GM18951 (cell line): ENCODE measurements at regions not wholly inside any gene's neighbourhood (a gene's known extent, or its start where the extent isn't known, plus 50 kb on each side); places are given as distances from the start of the nearest gene placed in this dataset.

Experiments
- POLR2A ChIP-seq: IDR thresholded peaks from 4 replicates; pipeline ENCODE4 v1.6.1; 2011; ENCODE audit warnings: mild to moderate bottlenecking; ENCODE audit not compliant: insufficient read length, insufficient read depth; ENCODE audit errors: extremely low read depth
- in situ Hi-C: fragments of 300-500 bp; cut with MboI; formaldehyde crosslinking; loops from one replicate; pipeline ENCODE4 v1.12.0; 2022; ENCODE audit warnings: low sequenced_read_pairs, mixed read lengths, inconsistent platforms; ENCODE audit not compliant: unreplicated experiment

GRCh38 chr5:170159947-170160346 is 54.2 kb downstream of the FOXI1 start:
- in situ Hi-C loops: no loop called here
- no peak for TF ChIP-seq POLR2A

DNA sequence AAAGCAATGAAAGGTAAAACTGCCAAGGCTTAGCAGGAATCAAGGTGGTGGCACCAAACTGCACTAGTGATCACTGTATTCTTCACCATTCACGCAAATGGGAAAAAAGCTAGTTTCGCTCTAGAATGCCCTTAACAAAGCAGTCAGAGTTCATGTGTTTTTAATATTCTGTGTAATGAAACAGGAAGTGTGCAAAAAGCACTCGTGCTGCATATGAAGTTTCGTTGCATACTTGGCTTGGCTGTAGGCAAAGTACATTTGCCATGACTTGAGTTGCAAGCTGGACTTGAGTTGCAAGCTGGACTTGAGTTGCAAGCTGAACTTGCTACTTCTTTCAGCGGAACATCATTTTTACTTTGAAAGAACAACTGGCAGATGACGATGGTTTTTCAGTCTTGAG is 55.4 kb downstream of the FOXI1 start:
- TF ChIP-seq POLR2A: no peak
- in situ Hi-C loops: no loop called here

DNA sequence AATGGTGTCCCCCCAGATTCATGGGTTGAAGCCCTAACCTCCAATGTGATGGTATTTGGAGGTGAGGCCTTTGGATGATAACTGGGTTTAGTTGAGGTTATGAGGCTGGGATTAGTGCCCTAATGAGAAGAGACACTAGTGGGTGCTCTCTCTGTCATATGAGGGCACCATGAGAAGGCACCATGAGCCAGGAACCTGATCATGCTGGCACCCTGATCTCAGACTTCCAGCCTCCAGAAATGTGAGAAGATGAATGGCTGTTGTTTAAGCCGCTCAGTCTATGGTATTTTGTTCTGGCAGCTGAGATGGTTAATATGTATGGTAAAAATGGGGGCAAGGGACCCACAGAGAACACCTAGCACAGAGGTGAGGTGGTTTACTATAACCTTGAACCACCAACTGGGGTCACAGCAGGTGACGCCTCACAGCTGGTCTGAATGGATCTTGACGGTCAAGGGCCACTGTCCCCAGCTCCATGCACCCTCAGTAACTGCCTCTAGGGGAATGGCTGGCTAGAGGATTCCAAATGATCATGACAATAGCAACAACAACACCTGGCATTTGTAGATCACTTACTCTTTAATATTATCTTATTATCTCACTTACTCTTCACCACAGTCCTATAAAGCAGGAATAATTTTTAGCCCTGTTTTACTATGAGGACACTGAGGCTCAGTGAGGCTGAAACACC is 57.1 kb downstream of the FOXI1 start:
- in situ Hi-C loops: no loop called here
- no peak for TF ChIP-seq POLR2A

- in situ Hi-C loops: no loop called here
- TF ChIP-seq POLR2A: no peak
Observed at GRCh38 chr5:170164087-170164486, 58.4 kb downstream of the FOXI1 start.

GRCh38 chr5:170164921-170165320 is 59.2 kb downstream of the FOXI1 start:
- no peak for TF ChIP-seq POLR2A
- in situ Hi-C loops: no loop called here

- TF ChIP-seq POLR2A: no peak
- in situ Hi-C loops: no loop called here
Observed at GRCh38 chr5:170166101-170166500, 60.4 kb downstream of the FOXI1 start.

GRCh38 chr5:170168002-170168401 is 62.3 kb downstream of the FOXI1 start:
- in situ Hi-C loops: no loop called here
- TF ChIP-seq POLR2A: no peak

DNA sequence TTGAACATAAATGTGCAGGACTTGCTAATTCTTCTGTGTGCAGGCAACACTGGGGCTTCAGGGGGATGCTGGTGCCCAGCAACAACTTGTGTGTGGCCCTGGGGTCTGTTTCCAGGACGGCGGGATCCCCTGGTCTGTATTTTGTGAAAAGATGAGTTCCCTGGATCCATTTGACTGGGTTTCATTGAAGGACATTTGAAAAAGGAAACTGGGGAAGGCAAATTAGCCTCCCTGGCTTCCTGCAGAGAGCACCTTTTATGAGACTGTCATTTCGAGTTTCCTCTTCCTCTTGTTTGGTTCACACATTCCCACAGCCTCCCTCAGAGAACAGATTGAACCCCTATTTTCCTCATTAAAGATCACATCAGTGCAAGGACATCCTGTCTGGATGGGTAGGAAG is 63.1 kb downstream of the FOXI1 start:
- no peak for TF ChIP-seq POLR2A
- in situ Hi-C loops: no loop called here

DNA sequence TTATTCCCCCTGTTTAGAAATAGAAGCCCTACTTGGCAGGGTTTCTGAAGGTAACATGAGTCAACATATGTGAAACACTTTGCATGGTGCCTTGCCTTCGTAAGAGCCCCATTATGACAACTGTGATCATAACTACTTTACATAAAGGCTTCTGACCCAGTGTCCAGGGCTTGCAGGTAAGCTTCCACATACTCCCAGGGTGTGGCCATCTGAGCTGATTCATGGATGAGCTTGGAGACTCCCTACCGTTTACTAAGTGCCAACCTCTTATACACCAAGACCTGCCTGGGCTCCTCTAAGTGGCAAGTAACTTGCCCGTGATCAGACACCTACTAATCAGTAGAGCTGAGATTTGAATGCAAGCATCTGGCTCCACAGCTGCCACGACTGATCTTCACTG is 62.8 kb upstream of the C5orf58 start:
- in situ Hi-C loops: no loop called here
- no peak for TF ChIP-seq POLR2A

DNA sequence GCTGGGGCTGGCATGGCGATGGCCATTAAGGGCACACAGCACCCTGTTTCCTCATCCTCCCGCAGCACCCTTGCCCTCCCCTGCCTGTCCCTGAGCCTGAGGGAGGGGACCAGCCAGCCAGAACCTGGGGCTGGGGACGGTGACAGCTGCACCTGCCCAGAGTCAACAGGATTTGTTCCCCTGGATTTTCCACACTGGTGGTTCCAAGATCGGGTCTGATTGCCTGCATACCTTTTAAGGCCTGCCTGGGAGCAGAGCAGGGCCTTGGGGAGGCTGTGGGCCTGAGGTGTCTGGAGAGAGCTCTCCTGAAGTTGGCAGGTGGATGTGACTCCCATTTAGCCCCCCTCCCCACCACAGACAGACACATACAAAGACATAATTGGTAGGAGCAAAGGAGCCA is 61.0 kb upstream of the C5orf58 start:
- TF ChIP-seq POLR2A: no peak

GRCh38 chr5:170173227-170173626 is 59.6 kb upstream of the C5orf58 start:
- no peak for TF ChIP-seq POLR2A
- in situ Hi-C loops: no loop called here

More for the DNA sequence above, 61.0 kb upstream of the C5orf58 start:
- in situ Hi-C loops: no loop called here

DNA sequence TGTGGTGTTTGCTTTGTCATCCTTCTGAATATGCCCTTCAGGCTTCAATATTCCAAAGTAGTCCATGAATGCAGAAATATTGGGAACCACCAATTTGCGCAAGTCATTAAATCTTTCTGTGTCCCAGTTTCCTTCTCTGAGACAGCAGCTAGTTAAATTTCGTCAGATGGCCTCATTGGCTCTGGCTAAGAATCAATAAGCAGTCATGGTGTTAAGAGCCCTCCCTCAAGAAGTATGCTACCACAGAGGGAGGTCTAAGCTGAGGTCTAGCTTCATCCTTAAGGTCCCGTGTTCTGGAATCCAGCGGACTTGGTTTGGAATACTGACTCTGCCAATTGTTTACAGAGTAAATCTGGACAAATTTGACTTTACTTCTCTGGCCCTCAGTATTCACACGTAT is 59.1 kb upstream of the C5orf58 start:
- TF ChIP-seq POLR2A: no peak
- in situ Hi-C loops: no loop called here

DNA sequence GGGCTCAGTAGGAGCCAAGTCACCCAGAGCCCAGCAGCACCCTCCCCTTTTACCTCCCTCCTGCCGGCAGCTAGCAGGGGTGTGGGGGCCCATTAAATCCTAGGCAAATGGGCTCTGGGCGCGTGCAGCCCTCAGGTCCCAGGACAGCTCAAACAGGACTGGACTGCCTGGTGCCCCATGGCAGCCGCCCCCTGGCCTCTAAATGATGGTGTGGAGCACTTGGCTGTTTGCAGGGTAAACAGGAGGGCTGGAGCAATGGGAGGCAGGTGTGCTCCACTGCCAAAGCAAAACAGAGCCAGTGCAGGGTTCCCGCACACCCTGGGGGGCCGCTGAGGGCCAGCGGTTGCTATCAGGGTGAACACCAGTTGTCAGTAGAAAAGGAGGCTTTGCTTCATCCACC is 55.9 kb upstream of the C5orf58 start:
- TF ChIP-seq POLR2A: no peak
- in situ Hi-C loops: no loop called here

- TF ChIP-seq POLR2A: no peak
- in situ Hi-C loops: no loop called here
Observed at GRCh38 chr5:170178814-170179213, 54.0 kb upstream of the C5orf58 start.

- no peak for TF ChIP-seq POLR2A
- in situ Hi-C loops: loop anchor here (10.0 kb wide), 1 partner anchor 75 kb away; the partner anchor contains the start of gene FOXI1
Observed at GRCh38 chr5:170179626-170180025, 53.2 kb upstream of the C5orf58 start.
